ENCODE measurements at regions not wholly inside any gene's neighbourhood (a gene's known extent, or its start where the extent isn't known, plus 50 kb on each side); places are given as distances from the start of the nearest gene placed in this dataset.

GRCh38 chr21:35491920-35492678 lies 443.0 kb upstream of the RUNX1 start:
- no peak for DNase-seq (ENCODE audit: low read depth)

DNA sequence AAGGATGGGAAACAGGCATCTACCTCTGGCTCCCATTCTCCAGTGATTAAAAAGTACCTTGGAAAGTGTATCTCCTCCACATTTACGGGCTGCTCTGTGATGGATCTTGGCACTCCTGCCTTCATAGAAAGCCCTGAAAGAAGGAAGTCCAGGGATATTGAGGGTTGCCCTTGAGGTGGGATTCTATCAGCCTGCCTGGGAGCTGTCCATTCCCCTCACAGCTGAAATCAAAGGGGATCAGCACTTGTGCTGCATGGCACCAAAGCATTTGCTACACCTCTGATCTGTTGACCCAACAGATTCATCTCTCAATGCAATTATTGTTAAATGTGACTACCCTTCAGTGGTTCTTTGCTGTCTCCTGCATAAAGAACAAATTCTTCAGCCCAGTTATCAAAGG lies 442.0 kb upstream of the RUNX1 start:
- DNase-seq (ENCODE audit: low read depth), result no peak

- no peak for DNase-seq (ENCODE audit: low read depth)
Measured at GRCh38 chr21:35489389-35489980, 440.4 kb upstream of the RUNX1 start.

- no peak for DNase-seq (ENCODE audit: low read depth)
Measured at GRCh38 chr21:35488946-35489345, 439.8 kb upstream of the RUNX1 start.

- DNase-seq (ENCODE audit: low read depth), result no peak
Measured at GRCh38 chr21:35485364-35485763, 436.3 kb upstream of the RUNX1 start.

DNA sequence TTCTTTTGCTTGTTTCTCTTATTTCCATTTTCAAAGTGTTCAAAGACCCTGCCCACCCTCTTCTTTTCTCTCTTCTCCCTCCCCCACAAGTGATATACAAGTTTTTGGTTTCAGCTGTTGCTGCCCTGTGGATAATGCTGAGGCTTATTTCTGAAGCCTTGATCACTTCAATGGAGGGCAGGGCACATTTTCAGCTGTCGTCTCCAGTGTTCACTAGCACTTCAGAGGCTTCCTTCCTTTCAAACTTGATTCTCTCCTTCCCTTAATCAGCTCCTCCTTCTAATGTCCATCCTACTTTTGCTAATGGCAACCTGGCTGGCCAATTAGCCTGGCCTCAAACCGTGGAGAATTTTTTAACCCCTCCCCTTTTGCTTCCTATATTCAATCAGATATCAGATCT lies 435.7 kb upstream of the RUNX1 start:
- no peak for DNase-seq (ENCODE audit: low read depth)

- no peak for DNase-seq (ENCODE audit: low read depth)
Measured at GRCh38 chr21:35484032-35484431, 434.9 kb upstream of the RUNX1 start.

DNA sequence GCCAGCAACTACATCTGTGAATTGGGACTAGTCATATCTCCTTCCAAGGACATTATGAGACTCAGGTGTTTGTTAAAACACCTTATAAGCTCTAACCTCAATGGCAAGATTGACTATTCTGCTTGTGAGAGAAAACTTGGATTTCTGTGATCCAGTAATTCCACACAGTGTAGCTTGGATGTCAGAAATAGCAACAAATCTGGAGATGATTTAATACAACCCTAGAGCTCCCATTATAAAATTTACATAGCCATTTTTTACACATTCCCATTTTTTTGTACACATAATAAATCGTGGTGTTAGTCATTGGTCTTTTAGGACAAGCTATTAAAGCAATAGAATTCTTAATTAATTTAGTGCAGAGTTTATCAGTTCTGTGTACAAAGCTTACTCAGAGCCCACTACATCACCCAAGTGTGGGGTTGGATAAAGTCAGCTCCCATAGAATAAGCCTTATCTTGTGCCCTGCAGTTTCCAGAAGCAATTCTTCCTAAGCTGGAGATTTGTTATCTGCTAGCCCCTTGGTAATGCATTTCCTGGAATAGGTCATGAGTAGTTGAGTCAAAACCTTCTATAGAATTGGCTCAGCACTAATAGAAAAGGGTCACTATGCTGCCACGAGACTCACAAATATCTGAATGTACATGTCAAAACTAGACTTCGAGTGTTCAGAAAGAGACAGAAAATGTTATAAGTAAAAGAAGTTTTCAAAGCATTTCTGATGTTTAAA lies 434.0 kb upstream of the RUNX1 start:
- no peak for DNase-seq (ENCODE audit: low read depth)

- no peak for DNase-seq (ENCODE audit: low read depth)
Measured at GRCh38 chr21:35482096-35482495, 433.0 kb upstream of the RUNX1 start.

DNA sequence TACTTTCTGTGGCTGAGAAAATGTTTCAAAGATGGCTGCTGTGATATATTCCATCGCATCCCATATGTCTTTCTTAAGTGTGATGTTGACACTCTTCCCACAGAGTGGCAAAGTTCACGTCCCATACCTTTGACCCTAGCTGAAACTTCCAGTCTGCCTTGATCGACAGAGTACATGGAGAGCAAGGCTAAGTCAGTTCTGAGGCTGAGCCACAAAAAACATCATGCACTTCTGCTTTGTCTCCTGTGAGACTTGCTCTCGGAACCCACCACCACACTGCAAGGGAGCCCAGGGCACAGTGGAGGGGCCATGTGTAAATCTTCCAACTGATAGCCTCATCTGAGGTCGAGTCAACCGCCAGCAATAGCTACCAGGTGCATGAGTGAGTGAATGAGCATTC lies 431.9 kb upstream of the RUNX1 start:
- DNase-seq (ENCODE audit: low read depth), result no peak

- no peak for DNase-seq (ENCODE audit: low read depth)
Measured at GRCh38 chr21:35479529-35479928, 430.4 kb upstream of the RUNX1 start.

- DNase-seq (ENCODE audit: low read depth), result no peak
Measured at GRCh38 chr21:35479065-35479448, 430.0 kb upstream of the RUNX1 start.

GRCh38 chr21:35478161-35479064 lies 429.3 kb upstream of the RUNX1 start:
- no peak for DNase-seq (ENCODE audit: low read depth)

GRCh38 chr21:35477622-35478021 lies 428.5 kb upstream of the RUNX1 start:
- no peak for DNase-seq (ENCODE audit: low read depth)

DNA sequence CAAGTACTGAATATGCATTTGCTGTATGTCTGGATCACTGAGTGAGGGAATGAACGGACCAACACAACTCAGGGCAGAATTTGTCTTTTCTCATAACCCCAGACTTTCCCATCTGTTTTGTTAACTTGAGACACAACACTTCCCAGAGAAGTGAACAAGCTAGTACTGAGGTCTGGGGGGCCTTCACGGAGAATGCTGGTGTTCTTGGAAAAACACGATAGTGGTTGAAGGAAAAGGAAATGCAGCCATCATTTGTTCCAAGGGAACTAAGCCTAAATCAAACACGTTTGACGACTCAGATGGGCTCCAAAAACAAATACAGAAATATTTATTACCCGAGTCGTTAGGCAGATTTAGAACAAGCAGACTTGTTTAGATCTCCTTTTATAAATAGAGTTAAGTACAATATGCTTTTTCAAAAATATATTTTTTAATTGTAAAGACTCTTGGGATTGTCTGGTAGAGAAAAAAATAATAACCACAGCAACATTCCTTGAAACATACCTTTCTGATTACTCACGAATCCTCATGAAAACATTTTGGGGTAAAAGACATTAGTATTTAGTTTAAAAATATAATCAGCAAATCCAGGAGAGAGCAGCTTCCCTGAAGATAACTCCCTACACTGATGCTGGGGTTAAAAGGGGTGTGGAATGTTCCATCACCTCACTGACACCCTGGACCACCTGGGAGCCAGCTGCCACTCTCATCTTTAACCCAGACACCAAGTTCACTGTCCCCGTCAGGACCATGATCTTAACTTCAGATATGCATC lies 427.7 kb upstream of the RUNX1 start:
- no peak for DNase-seq (ENCODE audit: low read depth)

DNA sequence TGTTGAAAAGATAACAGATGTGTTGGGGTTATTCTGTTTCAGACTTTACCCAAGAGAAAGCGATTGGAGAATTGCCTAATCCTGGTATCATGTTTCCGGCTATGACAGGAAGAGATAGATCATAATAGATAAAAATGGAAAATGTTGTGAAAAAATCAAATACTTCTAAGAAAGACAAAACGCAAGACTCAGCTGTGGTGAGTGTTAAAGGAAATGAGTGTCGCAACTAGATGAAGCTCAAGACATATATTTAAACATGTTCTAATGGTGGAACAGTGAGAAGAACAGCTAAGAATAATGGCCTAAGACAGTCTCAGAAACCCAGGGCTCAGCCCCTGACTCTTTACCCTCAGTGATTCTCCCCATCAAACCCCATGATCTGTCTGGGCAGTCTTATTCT lies 426.7 kb upstream of the RUNX1 start:
- no peak for DNase-seq (ENCODE audit: low read depth)

GRCh38 chr21:35475009-35475408 lies 425.9 kb upstream of the RUNX1 start:
- DNase-seq (ENCODE audit: low read depth), result no peak

- no peak for DNase-seq (ENCODE audit: low read depth)
Measured at GRCh38 chr21:35473496-35473895, 424.4 kb upstream of the RUNX1 start.

DNA sequence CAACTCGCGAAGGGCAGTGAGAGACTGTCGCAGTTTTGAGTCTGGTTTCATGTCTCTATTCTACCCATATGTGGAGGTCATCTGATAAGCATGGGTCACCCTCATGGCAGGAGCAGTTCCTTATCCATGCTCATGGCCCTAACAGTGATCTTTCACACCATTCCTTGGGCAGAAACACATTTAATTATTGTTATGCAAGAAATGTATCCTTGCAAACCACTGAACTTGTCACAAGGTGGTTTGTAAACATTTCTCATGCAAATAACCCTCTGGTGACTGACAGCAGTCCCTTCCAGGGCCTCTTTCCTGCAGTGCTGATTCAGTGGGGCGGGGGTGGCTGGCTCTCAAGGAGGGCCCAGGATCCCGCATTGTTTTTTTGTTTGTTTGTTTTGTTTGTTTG lies 421.4 kb upstream of the RUNX1 start:
- DNase-seq (ENCODE audit: low read depth), result no peak

- no peak for DNase-seq (ENCODE audit: low read depth)
Measured at GRCh38 chr21:35469498-35469897, 420.4 kb upstream of the RUNX1 start.

GRCh38 chr21:35468991-35469390 lies 419.9 kb upstream of the RUNX1 start:
- DNase-seq (ENCODE audit: low read depth), result no peak

DNA sequence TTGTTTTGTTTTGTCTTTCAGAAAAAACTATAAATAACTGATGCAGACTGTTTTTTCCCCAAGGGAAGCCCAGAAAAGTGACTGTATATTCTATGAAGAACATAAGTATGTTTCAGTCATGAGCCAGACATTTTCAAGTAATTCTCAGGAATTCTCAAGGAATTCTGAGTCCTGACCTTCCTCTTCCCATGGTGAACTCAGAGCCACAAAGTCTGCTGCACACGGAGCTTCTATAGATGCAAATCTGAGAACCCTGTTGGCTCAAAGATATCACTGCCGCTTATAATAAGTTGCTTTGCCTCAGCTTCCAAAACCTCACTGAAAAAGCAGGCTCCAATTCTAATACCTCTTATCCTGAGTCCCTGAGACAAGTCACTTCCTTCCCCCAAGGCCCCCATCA lies 418.5 kb upstream of the RUNX1 start:
- DNase-seq (ENCODE audit: low read depth), result no peak
